ENCODE measurements at regions not wholly inside any gene's neighbourhood (a gene's known extent, or its start where the extent isn't known, plus 50 kb on each side); places are given as distances from the start of the nearest gene placed in this dataset.
"Not testable (repeated sequence)": the region's sequence is repeated elsewhere in the genome, so short reads cannot be mapped to it uniquely, and the experiment has no call there.

GRCh38 chr6:169378620-169379381 is 125.2 kb upstream of the THBS2 start:
- DNase-seq, result peak; percentile 47

GRCh38 chr6:169376458-169376857 is 122.8 kb upstream of the THBS2 start:
- peak; percentile 4 for DNase-seq

GRCh38 chr6:169372589-169372988 is 118.9 kb upstream of the THBS2 start:
- no peak for DNase-seq

GRCh38 chr6:169371344-169372127 is 117.9 kb upstream of the THBS2 start:
- DNase-seq, result peak; percentile 50

- DNase-seq, result no peak
These were observed 117.2 kb upstream of the THBS2 start for GRCh38 chr6:169370666-169371343.

- DNase-seq, result no peak
These were observed 116.4 kb upstream of the THBS2 start for GRCh38 chr6:169370054-169370453.

GRCh38 chr6:169368200-169368599 is 114.6 kb upstream of the THBS2 start:
- no peak for DNase-seq

GRCh38 chr6:169367507-169367906 is 113.9 kb upstream of the THBS2 start:
- DNase-seq, result no peak

GRCh38 chr6:169366258-169366901 is 112.7 kb upstream of the THBS2 start:
- DNase-seq, result no peak

GRCh38 chr6:169365567-169366257 is 112.1 kb upstream of the THBS2 start:
- DNase-seq, result no peak

- no peak for DNase-seq
These were observed 109.9 kb upstream of the THBS2 start for GRCh38 chr6:169363590-169363989.

GRCh38 chr6:169362501-169363121 is 109.0 kb upstream of the THBS2 start:
- DNase-seq, result no peak

- not testable (repeated sequence) for DNase-seq
These were observed 101.4 kb upstream of the THBS2 start for GRCh38 chr6:169355001-169355400.

GRCh38 chr6:169345146-169345545 is 91.5 kb upstream of the THBS2 start:
- DNase-seq, result no peak

GRCh38 chr6:169344750-169345065 is 91.1 kb upstream of the THBS2 start:
- no peak for DNase-seq

GRCh38 chr6:169343886-169344749 is 90.5 kb upstream of the THBS2 start:
- DNase-seq, result no peak

GRCh38 chr6:169342710-169343109 is 89.1 kb upstream of the THBS2 start:
- DNase-seq, result no peak

- DNase-seq, result no peak
These were observed 88.1 kb upstream of the THBS2 start for GRCh38 chr6:169341706-169342105.

GRCh38 chr6:169341065-169341464 is 87.4 kb upstream of the THBS2 start:
- no peak for DNase-seq

GRCh38 chr6:169340395-169340794 is 86.7 kb upstream of the THBS2 start:
- no peak for DNase-seq

GRCh38 chr6:169339731-169340309 is 86.2 kb upstream of the THBS2 start:
- DNase-seq, result no peak
